Stomach (tissue), 8 donors: ENCODE measurements at regions not wholly inside any gene's neighbourhood (a gene's known extent, or its start where the extent isn't known, plus 50 kb on each side); places are given as distances from the start of the nearest gene placed in this dataset.

Experiments
- DNase-seq, 2 donors: peaks; one replicate each; pipeline versions ENCODE4 v3.0.0 to v3.0.0-alpha.2; 2013 to 2019
- H3K27ac ChIP-seq, 5 donors: fragments of 200-600 bp in 4 of 5; sonication (generic) in 4 of 5; one replicate each; pipeline ENCODE4 v1.5.1; 2013 to 2019; ENCODE audit warnings: mild to moderate bottlenecking in 1 of 5, moderate library complexity in 1 of 5
- H3K27me3 ChIP-seq, 3 donors: fragments of 200-600 bp; sonication (generic); one replicate each; pipeline ENCODE4 v1.5.1; 2017 to 2019; ENCODE audit warnings: mixed run types in 1 of 3
- H3K36me3 ChIP-seq, 4 donors: fragments of 200-600 bp; sonication (generic); 1 replicate in 3 of 4; 2 replicates in 1 of 4; pipeline ENCODE4 v1.5.1; 2016 to 2019
- H3K4me1 ChIP-seq, 4 donors: fragments of 200-600 bp; sonication (generic); one replicate each; pipeline ENCODE4 v1.5.1; 2016 to 2019
- H3K4me3 ChIP-seq, 4 donors: fragments of 200-600 bp; sonication (generic) in 3 of 4; one replicate each; pipeline ENCODE4 v1.5.1; 2016 to 2019; ENCODE audit warnings: mild to moderate bottlenecking in 1 of 4
- H3K9me3 ChIP-seq, 4 donors: fragments of 200-600 bp; sonication (generic); one replicate each; pipeline ENCODE4 v1.5.1; 2016 to 2019
- CTCF ChIP-seq, 7 experiments: fragments of 450-650 bp in 4 of 7; fragments of 200-600 bp in 3 of 7; sonication (generic) in 3 of 7; IDR thresholded peaks; one replicate each; pipeline ENCODE4 v1.5.1; 2016 to 2019; ENCODE audit warnings: antibody characterized with exemption in 7 of 7, control low read depth in 2 of 7, mild to moderate bottlenecking in 1 of 7
- EP300 ChIP-seq: sonication (generic); formaldehyde crosslinking; IDR thresholded peaks from one replicate; pipeline ENCODE4 v1.6.1; 2017; ENCODE audit warnings: antibody characterized with exemption
- POLR2A ChIP-seq, 4 donors: fragments of 450-650 bp; IDR thresholded peaks; one replicate each; pipeline ENCODE4 v1.6.1; 2016; ENCODE audit warnings: antibody characterized with exemption in 4 of 4, control low read depth in 2 of 4, mild to moderate bottlenecking in 1 of 4, moderate library complexity in 1 of 4
- POLR2AphosphoS5 ChIP-seq, 3 donors: sonication (generic); formaldehyde crosslinking; IDR thresholded peaks; one replicate each; pipeline ENCODE4 v1.6.1; 2016; ENCODE audit warnings: antibody characterized with exemption in 3 of 3
- WGBS, 5 donors: extraction: QIAGEN DNeasy Blood & Tissue Kit in 3 of 5; methylation state at CpG; one replicate each; pipeline versions ENCODE4 v1.1.5 to v1.1.7; 2013 to 2018; 5-methylcytosine and 5-hydroxymethylcytosine counted together
- intact Hi-C: fragments of 100-400 bp; cut with DNase I; formaldehyde crosslinking; loops from one replicate; pipeline ENCODE4 v1.15.1; 2023; ENCODE audit warnings: low total_unique reads
- donor health status: healthy with polysubstance abuse.
- donor health status: Bipolar disorder and iron deficiency.
- donor health status: healthy.

DNA sequence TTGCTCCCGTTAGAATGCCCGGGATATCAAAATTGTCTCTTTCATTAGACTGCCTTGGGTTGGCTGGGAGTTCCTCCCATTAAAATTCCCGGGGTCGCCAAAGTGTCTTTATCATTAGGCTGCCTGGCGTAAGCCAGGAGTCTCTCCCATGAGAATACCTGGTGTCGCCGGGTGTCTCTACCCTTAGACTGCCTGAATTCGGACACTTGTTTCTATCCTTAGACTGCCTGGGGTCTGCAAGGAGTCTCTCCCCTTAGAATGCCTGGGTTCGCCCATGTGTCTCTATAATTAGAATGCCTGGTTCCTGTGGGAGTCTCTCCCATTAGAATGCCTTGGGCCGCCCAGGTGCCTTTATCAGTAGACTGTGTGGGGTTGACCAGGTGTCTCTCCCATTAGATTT, 1538.2 kb downstream of the UQCRFS1 start:
- DNase-seq: peak in 1 of 2 donors; percentile 8
- peaks cover 0 to 96% (median 58%) of the 10 kb centered on the region in 4 donors for H3K9me3 ChIP-seq
- WGBS, 5 donors: 75 to 86% (median 83%) methylated on average over 10 of the region's 10 CpGs
- H3K27me3 ChIP-seq: no peaks in the 10 kb centered on the region
- no peak overlapping the region for H3K27ac ChIP-seq
- intact Hi-C loops: no loop called here
- no peaks in the 10 kb centered on the region for H3K36me3 ChIP-seq
- H3K4me1 ChIP-seq: no peaks in the 10 kb centered on the region
- H3K4me3 ChIP-seq: no peak overlapping the region
- TF ChIP-seq POLR2A (IDR thresholded peaks at IDR 0.05): no peak
- TF ChIP-seq CTCF (IDR thresholded peaks at IDR 0.05): no peak
- TF ChIP-seq POLR2AphosphoS5 (IDR thresholded peaks at IDR 0.05): no peak
- no peak for TF ChIP-seq EP300

DNA sequence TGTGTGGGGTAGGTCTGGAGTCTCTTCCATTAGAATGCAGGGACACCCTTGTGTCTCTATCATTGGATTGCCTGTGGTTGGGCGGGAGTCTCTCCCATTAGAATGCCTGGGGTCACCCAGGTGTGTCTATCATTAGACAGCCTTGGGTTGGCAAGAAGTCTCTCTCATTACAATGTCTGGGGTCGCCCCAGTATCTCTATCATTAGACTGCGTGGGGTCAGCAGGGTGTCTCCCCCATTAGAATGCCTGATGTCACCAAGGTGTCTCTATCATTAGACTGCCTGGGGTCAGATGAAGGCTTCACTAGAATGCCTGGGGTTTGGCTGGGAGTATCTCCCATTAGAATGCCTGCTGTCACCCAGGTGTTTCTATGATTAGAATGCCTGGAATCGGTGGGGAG, 1539.0 kb downstream of the UQCRFS1 start:
- 39 to 60% (median 51%) methylated on average over 4 of the region's 4 CpGs for WGBS, 5 donors
- H3K9me3 ChIP-seq: peaks cover 0 to 96% (median 57%) of the 10 kb centered on the region in 4 donors
- H3K36me3 ChIP-seq: no peaks in the 10 kb centered on the region
- no peak overlapping the region for H3K4me3 ChIP-seq
- no peak overlapping the region for H3K27ac ChIP-seq
- DNase-seq: no peak
- intact Hi-C loops: no loop called here
- H3K4me1 ChIP-seq: no peaks in the 10 kb centered on the region
- no peaks in the 10 kb centered on the region for H3K27me3 ChIP-seq
- TF ChIP-seq CTCF (IDR thresholded peaks at IDR 0.05): no peak

DNA sequence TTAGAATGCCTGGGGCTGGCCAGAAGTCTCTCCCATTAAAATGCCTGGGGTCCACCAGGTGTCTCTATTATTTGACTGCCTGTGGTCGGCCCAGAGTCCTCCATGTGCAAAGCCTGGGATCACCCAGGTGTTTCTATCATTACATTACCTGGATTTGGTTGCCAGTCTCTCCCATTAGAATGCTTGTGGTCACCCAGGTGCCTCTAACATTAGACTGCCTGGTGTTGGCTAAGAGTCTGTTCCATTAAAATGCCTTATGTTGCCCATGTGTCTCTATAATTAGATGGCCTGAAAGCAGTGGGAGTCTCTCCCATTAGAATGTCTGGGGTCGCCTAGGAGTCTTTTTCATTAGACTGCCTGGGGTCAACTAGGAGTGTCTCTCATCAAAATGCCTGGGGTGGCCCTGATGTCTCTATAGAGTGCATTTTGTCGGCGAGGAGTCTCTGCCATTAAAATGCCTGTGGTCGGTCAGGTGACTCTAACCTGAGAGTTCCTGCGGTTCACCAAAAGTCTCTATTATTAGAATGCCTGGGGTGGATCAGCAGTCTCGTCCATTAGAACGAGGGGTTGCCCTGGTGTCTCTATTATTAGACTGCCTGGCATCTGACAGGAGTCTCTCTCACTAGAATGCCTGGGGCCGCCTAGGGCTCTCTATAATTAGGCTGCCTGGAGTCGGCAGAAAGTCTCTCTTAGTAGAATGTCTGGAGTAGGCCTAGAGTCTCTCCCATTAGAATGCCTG, 1540.5 kb downstream of the UQCRFS1 start:
- H3K36me3 ChIP-seq: no peaks in the 10 kb centered on the region
- intact Hi-C loops: no loop called here
- DNase-seq: peak in 1 of 2 donors; percentile 15
- peaks cover 0 to 90% (median 51%) of the 10 kb centered on the region in 4 donors for H3K9me3 ChIP-seq
- H3K27me3 ChIP-seq: no peaks in the 10 kb centered on the region
- 70 to 73% (median 72%) methylated on average over 10 of the region's 10 CpGs for WGBS, 5 donors
- no peak overlapping the region for H3K27ac ChIP-seq
- H3K4me1 ChIP-seq: no peaks in the 10 kb centered on the region
- TF ChIP-seq EP300: no peak
- TF ChIP-seq CTCF (IDR thresholded peaks at IDR 0.05): no peak
- no peak for TF ChIP-seq POLR2AphosphoS5 (IDR thresholded peaks at IDR 0.05)
- TF ChIP-seq POLR2A (IDR thresholded peaks at IDR 0.05): no peak
- H3K4me3 ChIP-seq: no peak overlapping the region

DNA sequence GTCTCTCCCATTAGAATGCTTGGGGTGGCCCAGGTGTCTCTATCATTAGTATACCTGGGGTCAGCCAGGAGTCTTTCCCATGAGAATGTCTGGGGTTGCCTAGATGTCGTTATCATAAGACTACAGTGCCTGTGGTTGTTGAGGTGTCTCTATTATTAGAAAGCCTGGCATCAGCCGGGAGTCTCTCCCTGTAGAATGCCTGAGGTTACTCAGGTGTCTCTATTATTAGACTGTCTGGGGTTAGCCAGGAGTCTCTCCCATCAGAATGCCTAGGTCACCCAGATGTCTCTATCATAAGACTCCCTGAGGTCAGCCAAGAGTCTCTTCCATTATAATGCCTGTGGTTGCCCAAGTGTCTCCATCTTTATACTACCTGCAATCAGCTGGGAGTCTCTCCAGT, 1541.1 kb downstream of the UQCRFS1 start:
- H3K4me3 ChIP-seq: no peak overlapping the region
- H3K9me3 ChIP-seq: peaks cover 0 to 88% (median 47%) of the 10 kb centered on the region in 4 donors
- no peaks in the 10 kb centered on the region for H3K36me3 ChIP-seq
- no peak for TF ChIP-seq POLR2AphosphoS5 (IDR thresholded peaks at IDR 0.05)
- TF ChIP-seq POLR2A (IDR thresholded peaks at IDR 0.05): no peak
- no peak for TF ChIP-seq EP300
- DNase-seq: no peak
- no peaks in the 10 kb centered on the region for H3K4me1 ChIP-seq
- WGBS, 5 donors: 41 to 60% (median 55%) methylated on average over 2 of the region's 2 CpGs
- intact Hi-C loops: no loop called here
- no peak overlapping the region for H3K27ac ChIP-seq
- no peaks in the 10 kb centered on the region for H3K27me3 ChIP-seq

DNA sequence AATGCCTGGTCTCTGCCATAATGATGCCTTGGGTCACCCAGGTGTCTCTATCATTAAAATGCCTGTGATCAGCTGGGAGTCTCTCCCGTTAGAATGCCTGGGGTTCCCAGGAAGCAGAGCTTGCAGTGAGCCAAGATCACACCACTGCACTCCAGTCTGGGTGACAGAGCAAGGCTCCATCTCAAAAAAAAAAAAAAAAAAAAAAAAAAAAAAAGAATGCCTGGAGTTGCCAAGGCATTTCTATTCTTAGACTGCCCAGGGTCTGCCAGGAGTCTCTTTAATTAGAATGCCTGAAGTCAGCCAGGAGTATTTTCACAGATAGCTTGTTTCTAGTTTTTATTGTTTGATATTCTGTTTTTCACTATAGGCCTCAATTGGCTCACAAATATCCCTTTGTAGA, 1552.5 kb downstream of the UQCRFS1 start:
- DNase-seq: no peak
- WGBS, 5 donors: 0 to 52% (median 22%) methylated on average over 1 of the region's 1 CpG
- intact Hi-C loops: no loop called here
- no peak overlapping the region for H3K4me3 ChIP-seq
- H3K36me3 ChIP-seq: no peaks in the 10 kb centered on the region
- no peak overlapping the region for H3K27ac ChIP-seq
- peaks cover 16 to 82% (median 60%) of the 10 kb centered on the region in 4 donors for H3K9me3 ChIP-seq
- no peaks in the 10 kb centered on the region for H3K4me1 ChIP-seq
- no peaks in the 10 kb centered on the region for H3K27me3 ChIP-seq
- TF ChIP-seq POLR2A (IDR thresholded peaks at IDR 0.05): no peak
- no peak for TF ChIP-seq CTCF (IDR thresholded peaks at IDR 0.05)
- TF ChIP-seq POLR2AphosphoS5 (IDR thresholded peaks at IDR 0.05): no peak
